LNCAP (cell line): ENCODE measurements at regions not wholly inside any gene's neighbourhood (a gene's known extent, or its start where the extent isn't known, plus 50 kb on each side); places are given as distances from the start of the nearest gene placed in this dataset.

Experiments used
- TF ChIP-seq, protein P1 (sequence below): fragments of 450-650 bp; IDR thresholded peaks from 2 replicates; pipeline ENCODE4 v1.5.1; 2017; ENCODE audit warnings: mild to moderate bottlenecking

DNA sequence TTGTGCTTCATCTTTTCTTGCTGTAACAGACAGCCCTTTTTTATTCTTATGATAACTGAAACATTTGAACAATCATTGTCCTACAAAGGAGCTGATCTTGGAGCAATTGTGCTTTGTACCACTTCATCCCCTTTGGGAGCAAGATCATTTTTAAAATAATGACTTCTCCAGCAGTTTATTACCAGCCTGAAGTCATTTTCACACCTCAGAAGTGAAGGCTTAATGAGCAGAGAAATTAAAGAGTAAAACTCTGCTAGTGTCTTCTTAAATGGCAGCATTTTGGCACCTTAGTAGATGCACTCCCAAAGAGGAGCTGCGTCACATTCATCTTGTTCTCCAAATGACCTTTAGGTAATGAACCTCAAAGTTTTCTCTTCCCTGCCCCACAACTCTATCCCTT lies 439.6 kb upstream of the CAMK1G start:
- TF ChIP-seq, protein P1, sequence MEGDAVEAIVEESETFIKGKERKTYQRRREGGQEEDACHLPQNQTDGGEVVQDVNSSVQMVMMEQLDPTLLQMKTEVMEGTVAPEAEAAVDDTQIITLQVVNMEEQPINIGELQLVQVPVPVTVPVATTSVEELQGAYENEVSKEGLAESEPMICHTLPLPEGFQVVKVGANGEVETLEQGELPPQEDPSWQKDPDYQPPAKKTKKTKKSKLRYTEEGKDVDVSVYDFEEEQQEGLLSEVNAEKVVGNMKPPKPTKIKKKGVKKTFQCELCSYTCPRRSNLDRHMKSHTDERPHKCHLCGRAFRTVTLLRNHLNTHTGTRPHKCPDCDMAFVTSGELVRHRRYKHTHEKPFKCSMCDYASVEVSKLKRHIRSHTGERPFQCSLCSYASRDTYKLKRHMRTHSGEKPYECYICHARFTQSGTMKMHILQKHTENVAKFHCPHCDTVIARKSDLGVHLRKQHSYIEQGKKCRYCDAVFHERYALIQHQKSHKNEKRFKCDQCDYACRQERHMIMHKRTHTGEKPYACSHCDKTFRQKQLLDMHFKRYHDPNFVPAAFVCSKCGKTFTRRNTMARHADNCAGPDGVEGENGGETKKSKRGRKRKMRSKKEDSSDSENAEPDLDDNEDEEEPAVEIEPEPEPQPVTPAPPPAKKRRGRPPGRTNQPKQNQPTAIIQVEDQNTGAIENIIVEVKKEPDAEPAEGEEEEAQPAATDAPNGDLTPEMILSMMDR = no peak

DNA sequence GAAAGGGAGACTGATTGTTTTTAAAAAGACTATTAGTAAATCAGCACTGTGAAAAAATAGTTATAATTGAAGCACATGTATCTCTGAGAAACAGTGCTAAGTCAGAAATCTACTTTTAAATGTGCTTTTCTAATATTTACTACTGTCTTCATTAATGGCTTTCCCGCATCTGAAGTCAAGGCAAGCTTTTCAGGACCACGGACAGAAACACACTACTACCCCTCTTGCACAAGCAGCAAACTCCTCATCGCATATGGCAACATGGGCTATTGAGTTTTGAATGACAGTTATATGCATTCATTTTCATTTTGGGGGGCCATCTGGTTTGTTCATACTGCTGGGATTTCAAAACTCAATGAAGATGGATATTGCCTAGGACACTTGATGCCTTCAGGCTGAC lies 433.4 kb upstream of the CAMK1G start:
- TF ChIP-seq, protein P1 = no peak

DNA sequence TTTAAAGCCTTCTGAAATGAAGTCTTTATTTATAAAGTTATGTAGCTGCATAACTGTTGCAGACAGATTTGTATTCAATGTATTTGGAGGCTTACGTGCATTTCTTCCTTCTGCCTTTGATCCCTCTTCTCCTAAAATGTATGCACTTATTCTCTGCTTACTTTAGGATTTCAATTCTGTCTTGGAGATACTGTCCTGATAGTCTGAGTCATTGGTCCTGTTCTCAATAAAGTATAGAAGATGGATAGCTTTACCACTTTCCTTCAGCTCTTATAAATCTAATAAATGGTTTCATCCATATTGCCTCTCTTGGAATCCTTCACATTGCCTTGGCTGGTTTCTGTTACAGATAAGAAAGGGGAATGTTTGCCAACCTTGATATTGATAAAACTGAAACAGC lies 430.1 kb upstream of the CAMK1G start:
- TF ChIP-seq, protein P1 = no peak

DNA sequence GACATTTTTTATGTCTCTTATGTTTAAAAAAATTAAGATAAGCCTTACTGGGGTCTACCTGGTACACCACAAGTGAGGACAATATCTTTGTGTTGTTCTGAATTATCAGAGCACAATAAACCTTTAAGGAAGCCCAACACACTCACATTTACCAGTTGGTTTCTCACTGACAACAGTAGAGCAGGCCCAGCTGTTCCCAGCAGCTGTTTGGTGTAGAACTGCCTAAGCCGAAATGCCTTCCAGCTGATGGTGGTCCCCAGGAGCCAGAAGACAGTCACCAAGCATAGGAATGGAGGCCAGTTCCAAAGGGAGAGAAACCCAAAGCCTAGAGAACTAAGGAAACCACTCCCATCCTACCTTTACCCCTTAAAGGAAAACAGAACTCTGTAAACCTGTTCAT lies 428.6 kb upstream of the CAMK1G start:
- TF ChIP-seq, protein P1 = no peak

DNA sequence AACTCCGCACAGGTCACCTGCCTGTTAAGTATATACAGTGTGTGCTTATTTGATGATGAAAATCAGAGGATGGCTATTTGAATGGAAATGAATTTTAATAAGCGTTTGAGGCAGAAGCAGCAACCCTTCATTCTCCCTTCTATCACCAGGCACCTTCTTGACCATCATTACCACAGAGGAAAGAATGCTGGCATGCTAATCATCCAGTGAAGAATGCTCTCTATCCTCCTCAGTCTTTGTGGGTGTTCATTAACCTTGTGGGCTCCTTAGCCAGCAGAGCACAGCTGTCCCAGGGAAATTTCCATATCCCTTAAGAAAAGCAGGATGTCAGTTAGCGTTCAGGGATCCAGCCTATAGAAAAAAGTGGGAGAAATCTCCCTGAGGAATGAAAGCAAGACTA lies 428.0 kb upstream of the CAMK1G start:
- TF ChIP-seq, protein P1 = no peak

DNA sequence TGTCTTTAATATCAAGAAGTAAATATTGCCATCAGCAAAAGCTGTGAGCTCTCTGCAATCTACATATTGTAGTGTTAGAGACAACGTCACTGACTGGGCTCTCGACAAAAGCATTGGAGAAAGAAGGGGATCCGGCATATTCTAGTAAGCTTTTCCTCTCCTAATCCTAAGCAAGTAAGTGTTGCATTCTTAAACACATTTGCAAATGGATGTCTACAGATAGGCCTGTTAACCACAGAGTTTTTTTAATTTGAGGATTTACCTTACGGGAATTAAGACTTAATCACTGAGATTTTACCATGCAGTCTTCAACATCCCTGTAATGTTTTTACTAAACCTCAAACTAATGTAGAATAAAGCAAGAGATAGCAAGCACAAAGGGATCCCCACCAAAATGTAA lies 426.5 kb upstream of the CAMK1G start:
- TF ChIP-seq, protein P1 = no peak

DNA sequence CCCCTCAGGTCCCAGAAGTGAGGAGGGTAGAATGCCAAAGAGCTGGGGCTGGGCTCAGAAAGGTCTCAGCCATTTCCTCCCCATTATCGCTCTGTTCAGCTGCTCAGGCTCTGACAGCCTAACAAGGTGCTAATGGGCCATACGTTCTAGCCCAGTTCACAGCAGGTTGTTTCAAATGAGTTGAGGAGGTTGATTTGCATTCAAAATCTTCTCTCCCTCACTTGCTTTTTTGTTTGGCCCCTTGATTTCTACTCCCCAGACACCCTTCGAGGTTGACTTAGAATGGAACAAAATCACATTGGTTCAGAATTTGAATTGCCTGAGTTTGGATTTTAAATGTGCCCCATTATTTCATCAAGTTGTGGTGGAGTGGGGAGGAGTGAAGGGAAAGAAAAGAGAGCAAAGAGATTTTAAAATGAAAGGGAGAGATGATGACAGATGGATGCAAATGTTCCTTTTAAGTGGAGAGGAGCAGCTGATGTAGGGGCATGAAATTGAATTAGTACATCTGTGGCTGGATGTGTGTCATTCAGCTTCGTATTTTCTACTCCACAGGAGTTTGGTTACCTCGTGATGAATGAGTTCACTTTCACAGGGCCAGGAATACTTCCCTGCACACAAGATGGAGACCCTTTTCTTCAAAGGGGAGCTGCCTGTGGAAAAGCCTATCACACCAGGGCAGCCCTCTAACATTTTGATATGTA lies 425.8 kb upstream of the CAMK1G start:
- TF ChIP-seq, protein P1 = no peak

DNA sequence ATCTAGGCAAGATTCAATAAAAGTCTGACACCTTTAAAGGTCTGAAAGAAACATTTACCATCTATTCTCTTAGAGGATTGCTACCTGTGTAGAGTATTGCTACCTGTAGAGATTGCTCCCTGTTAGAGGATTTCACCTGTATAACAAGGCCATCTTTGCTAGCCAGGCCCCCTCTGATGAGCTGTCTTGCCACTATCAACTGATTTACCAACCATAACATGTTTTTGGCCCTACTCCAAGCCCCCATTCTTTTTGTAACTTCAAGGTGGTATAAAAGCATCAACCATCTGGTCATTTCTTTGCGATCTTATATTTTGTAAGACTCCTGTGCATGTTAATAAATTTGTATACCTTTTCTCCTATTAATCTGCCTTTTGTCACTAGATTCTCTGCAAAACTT lies 424.7 kb upstream of the CAMK1G start:
- TF ChIP-seq, protein P1 = no peak
